Pancreas (tissue), 10 donors: ENCODE measurements at regions not wholly inside any gene's neighbourhood (a gene's known extent, or its start where the extent isn't known, plus 50 kb on each side); places are given as distances from the start of the nearest gene placed in this dataset.

ENCODE experiments used
- ATAC-seq, 4 donors: fragments of 200-7000 bp; cut with Tn5 transposase; one replicate each; pipeline versions ENCODE4 v1.8.0 to v1.9.1; 2020; ENCODE audit warnings: mild to moderate bottlenecking in 4 of 4, moderate library complexity in 4 of 4
- DNase-seq, 6 donors: peaks; one replicate each; pipeline ENCODE4 v3.0.0-alpha.2; 2020
- FAIRE-seq: peaks from 2 replicates; lab custom pipeline; 2012; peaks lifted over from hg19 to GRCh38; lab: Jason Lieb, UNC
- H3K27ac ChIP-seq, 4 donors: fragments of 200-600 bp; sonication (generic); 1 replicate in 3 of 4; 2 replicates in 1 of 4; pipeline versions ENCODE4 v1.5.0 to v1.8.0; 2020
- H3K27me3 ChIP-seq, 4 donors: fragments of 200-600 bp; one replicate each; pipeline ENCODE4 v1.8.0; 2021
- H3K36me3 ChIP-seq, 3 donors: fragments of 200-600 bp; sonication (generic) in 1 of 3; one replicate each; pipeline versions ENCODE4 v1.5.0 to v1.8.0; 2020 to 2021
- H3K4me1 ChIP-seq, 3 donors: fragments of 200-600 bp; one replicate each; pipeline ENCODE4 v1.8.0; 2021
- H3K4me3 ChIP-seq, 4 donors: fragments of 200-600 bp; sonication (generic) in 2 of 4; one replicate each; pipeline versions ENCODE4 v1.5.0 to v1.8.0; 2020 to 2021
- H3K9me3 ChIP-seq, 4 donors: fragments of 200-600 bp; one replicate each; pipeline ENCODE4 v1.8.0; 2021
- CTCF ChIP-seq, 4 donors: fragments of 200-600 bp; sonication (generic) in 3 of 4; IDR thresholded peaks; one replicate each; pipeline versions ENCODE4 v1.5.0 to v1.8.0; 2021; ENCODE audit warnings: antibody characterized with exemption in 4 of 4
- WGBS, 2 donors: extraction: QIAGEN DNeasy Blood & Tissue Kit; methylation state at CpG; one replicate each; pipeline ENCODE4 v1.1.7; 2013; 5-methylcytosine and 5-hydroxymethylcytosine counted together
- intact Hi-C, 3 donors: fragments of 100-400 bp; cut with DNase I; formaldehyde crosslinking; loops; one replicate each; pipeline versions ENCODE4 v1.11.1 to v1.14.2; 2022
- donor health status: healthy with polysubstance abuse.
- donor health status: DM: no; HTN: no; CAD: no; lungs with moderate emphysema.
- donor health status: DM: no; HTN: no; CAD: no.
- donor health status: control.
- donor health status: control.
- donor health status: Bipolar disorder and iron deficiency.
- donor health status: DM: yes; HTN: yes; CAD: no.
- donor health status: DM: no; HTN: no; CAD: no.
- donor health status: DM: no; HTN: no; CAD: no.
- donor health status: DM: yes; HTN: yes; CAD: no.

- intact Hi-C loops = no loop called here
- TF ChIP-seq CTCF (IDR thresholded peaks at IDR 0.05) = no peak
- FAIRE-seq (no peak), DNase-seq (peak in 2 of 6 donors; percentile 14 to 64), ATAC-seq (peak; percentile 33 to 64 (median 54))
- Histone ChIP-seq H3K4me1 (peaks cover 10 to 23% (median 22%) of the 10 kb centered on the region in 3 donors), H3K36me3 (no peaks in the 10 kb centered on the region), H3K4me3 (no peak overlapping the region), H3K9me3 (no peaks in the 10 kb centered on the region), H3K27ac (peak overlapping the region in 3 of 4 donors; percentile 2 to 69 (median 60)), H3K27me3 (no peaks in the 10 kb centered on the region)
- WGBS, 2 donors = 25 to 29% methylated on average over 7 of the region's 7 CpGs
Observed at GRCh38 chr12:75909714-75910656, 121.6 kb downstream of the PHLDA1 start.

GRCh38 chr12:75908961-75909605, 122.5 kb downstream of the PHLDA1 start:
- H3K27ac ChIP-seq = peak overlapping the region in 3 of 4 donors; percentile 2 to 69 (median 60)
- no peak for FAIRE-seq

GRCh38 chr12:75905922-75906321, 125.7 kb downstream of the PHLDA1 start:
- H3K27me3 ChIP-seq = no peaks in the 10 kb centered on the region
- intact Hi-C loops = no loop called here
- no peaks in the 10 kb centered on the region for H3K36me3 ChIP-seq
- no peak overlapping the region for H3K27ac ChIP-seq
- ATAC-seq (no peak), DNase-seq (no peak), FAIRE-seq (no peak)
- WGBS, 2 donors = 68% methylated on average over 2 of the region's 2 CpGs
- peaks cover 10 to 22% (median 17%) of the 10 kb centered on the region in 3 donors for H3K4me1 ChIP-seq
- no peaks in the 10 kb centered on the region for H3K9me3 ChIP-seq
- no peak for TF ChIP-seq CTCF (IDR thresholded peaks at IDR 0.05)
- H3K4me3 ChIP-seq = no peak overlapping the region

More at GRCh38 chr12:75908961-75909605, 122.5 kb downstream of the PHLDA1 start:
- H3K4me1 ChIP-seq = peaks cover 10 to 23% (median 22%) of the 10 kb centered on the region in 3 donors
- no peaks in the 10 kb centered on the region for H3K36me3 ChIP-seq
- H3K27me3 ChIP-seq = no peaks in the 10 kb centered on the region
- 0 to 4% methylated on average over 2 of the region's 2 CpGs for WGBS, 2 donors
- H3K9me3 ChIP-seq = no peaks in the 10 kb centered on the region
- TF ChIP-seq CTCF (IDR thresholded peaks at IDR 0.05) = no peak
- ATAC-seq (peak; percentile 80 to 87 (median 82)), DNase-seq (peak in 5 of 6 donors; percentile 63 to 84 (median 70))
- intact Hi-C loops = no loop called here
- no peak overlapping the region for H3K4me3 ChIP-seq

- FAIRE-seq (no peak), ATAC-seq (no peak)
- no peaks in the 10 kb centered on the region for H3K9me3 ChIP-seq
Observed at GRCh38 chr12:75900781-75901254, 130.8 kb downstream of the PHLDA1 start.

More at GRCh38 chr12:75900781-75901254, 130.8 kb downstream of the PHLDA1 start:
- H3K36me3 ChIP-seq = no peaks in the 10 kb centered on the region
- no peaks in the 10 kb centered on the region for H3K27me3 ChIP-seq
- no peak overlapping the region for H3K4me3 ChIP-seq
- H3K27ac ChIP-seq = no peak overlapping the region
- no peak for DNase-seq
- TF ChIP-seq CTCF (IDR thresholded peaks at IDR 0.05) = no peak
- H3K4me1 ChIP-seq = no peaks in the 10 kb centered on the region
- intact Hi-C loops = no loop called here
- 78 to 83% methylated on average over 11 of the region's 11 CpGs for WGBS, 2 donors
